Loucy (cell line): ENCODE measurements at regions not wholly inside any gene's neighbourhood (a gene's known extent, or its start where the extent isn't known, plus 50 kb on each side); places are given as distances from the start of the nearest gene placed in this dataset.

ENCODE experiments used
- EZH2phosphoT487 ChIP-seq: fragments of 200-600 bp; IDR thresholded peaks from 2 replicates; pipeline ENCODE4 v1.6.1; 2018; ENCODE audit warnings: antibody characterized with exemption, mild to moderate bottlenecking, moderate library complexity, borderline replicate concordance
- TF ChIP-seq, protein P1 (sequence below): fragments of 200-600 bp; sonication (generic); conservative IDR thresholded peaks from 2 replicates; pipeline ENCODE4 v1.5.1; 2014; ENCODE audit warnings: mild to moderate bottlenecking, antibody characterized with exemption, low read length

DNA sequence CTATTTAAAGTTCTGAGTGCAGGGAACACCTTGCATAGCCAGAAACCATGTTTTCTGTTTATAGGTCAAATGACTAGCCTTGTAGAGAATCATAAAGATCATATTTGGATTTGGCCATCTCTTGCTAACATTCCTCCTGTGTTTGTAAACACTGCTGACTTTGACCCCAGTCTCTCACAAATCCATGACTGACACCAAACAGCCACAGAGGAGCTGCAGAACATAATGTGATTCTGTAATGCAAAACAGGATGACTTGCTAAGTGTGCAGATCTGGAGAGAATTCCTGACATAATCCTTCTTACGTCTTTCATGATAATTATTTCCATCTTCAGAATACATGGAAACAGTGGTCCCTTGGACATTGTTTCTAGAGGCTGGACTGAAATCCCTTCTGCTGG is 211.8 kb downstream of the BMP4 start:
- TF ChIP-seq, protein P1, sequence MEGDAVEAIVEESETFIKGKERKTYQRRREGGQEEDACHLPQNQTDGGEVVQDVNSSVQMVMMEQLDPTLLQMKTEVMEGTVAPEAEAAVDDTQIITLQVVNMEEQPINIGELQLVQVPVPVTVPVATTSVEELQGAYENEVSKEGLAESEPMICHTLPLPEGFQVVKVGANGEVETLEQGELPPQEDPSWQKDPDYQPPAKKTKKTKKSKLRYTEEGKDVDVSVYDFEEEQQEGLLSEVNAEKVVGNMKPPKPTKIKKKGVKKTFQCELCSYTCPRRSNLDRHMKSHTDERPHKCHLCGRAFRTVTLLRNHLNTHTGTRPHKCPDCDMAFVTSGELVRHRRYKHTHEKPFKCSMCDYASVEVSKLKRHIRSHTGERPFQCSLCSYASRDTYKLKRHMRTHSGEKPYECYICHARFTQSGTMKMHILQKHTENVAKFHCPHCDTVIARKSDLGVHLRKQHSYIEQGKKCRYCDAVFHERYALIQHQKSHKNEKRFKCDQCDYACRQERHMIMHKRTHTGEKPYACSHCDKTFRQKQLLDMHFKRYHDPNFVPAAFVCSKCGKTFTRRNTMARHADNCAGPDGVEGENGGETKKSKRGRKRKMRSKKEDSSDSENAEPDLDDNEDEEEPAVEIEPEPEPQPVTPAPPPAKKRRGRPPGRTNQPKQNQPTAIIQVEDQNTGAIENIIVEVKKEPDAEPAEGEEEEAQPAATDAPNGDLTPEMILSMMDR = no peak
- TF ChIP-seq EZH2phosphoT487 = no peak
